OCI-LY7 (cell line): ENCODE measurements at regions not wholly inside any gene's neighbourhood (a gene's known extent, or its start where the extent isn't known, plus 50 kb on each side); places are given as distances from the start of the nearest gene placed in this dataset.
"Not testable (repeated sequence)": the region's sequence is repeated elsewhere in the genome, so short reads cannot be mapped to it uniquely, and the experiment has no call there.

Experiments used
- BruUV-seq: library from RNA; stranded (reverse); fragments of 400-500 nt; replicated peaks from 2 replicates; lab custom pipeline; 2021; lab: Mats Ljungman, UMichigan
- CTCF ChIA-PET: fragments of 300-600 bp; sonication (Branson Sonifier 250); formaldehyde crosslinking; loops from one replicate; lab custom pipeline; 2022; ENCODE audit warnings: antibody characterized with exemption; ENCODE audit not compliant: unreplicated experiment; lab: Charles Lee
- POLR2A ChIA-PET: fragments of 300-600 bp; sonication (Branson Sonifier 250); formaldehyde crosslinking; loops from one replicate; lab custom pipeline; 2022; ENCODE audit warnings: antibody characterized with exemption; lab: Charles Lee
- DNase-seq: peaks from one replicate; pipeline ENCODE4 v3.0.0-alpha.2; 2015; ENCODE audit warnings: low spot score
- H2AFZ ChIP-seq: fragments of 200-600 bp; sonication (generic), shearing (Covaris generic); 2 replicates; pipeline ENCODE4 v1.6.1; 2014; ENCODE audit warnings: mild to moderate bottlenecking, antibody characterized with exemption, low read length, moderate library complexity
- H3K27ac ChIP-seq: fragments of 200-600 bp; sonication (generic); 2 replicates; pipeline ENCODE4 v1.5.1; 2014; ENCODE audit warnings: mixed run types, low read depth, mild to moderate bottlenecking, moderate library complexity, low read length, inconsistent platforms; ENCODE audit not compliant: poor library complexity, severe bottlenecking
- H3K36me3 ChIP-seq: fragments of 200-600 bp; sonication (generic); 2 replicates; pipeline ENCODE4 v1.6.1; 2014; ENCODE audit warnings: mild to moderate bottlenecking, antibody characterized with exemption, low read length, moderate library complexity, mixed read lengths; ENCODE audit not compliant: insufficient read depth
- H3K4me1 ChIP-seq: fragments of 200-600 bp; sonication (generic); 2 replicates; pipeline ENCODE4 v1.5.1; 2014; ENCODE audit warnings: mild to moderate bottlenecking, low read length; ENCODE audit not compliant: insufficient read depth, poor library complexity, severe bottlenecking
- H3K4me2 ChIP-seq: fragments of 200-600 bp; sonication (generic); 2 replicates; pipeline ENCODE4 v1.6.1; 2014; ENCODE audit warnings: mild to moderate bottlenecking, low read length
- H3K4me3 ChIP-seq: fragments of 200-600 bp; sonication (generic); 2 replicates; pipeline ENCODE4 v1.5.1; 2014; ENCODE audit warnings: mild to moderate bottlenecking, low read depth, low read length; ENCODE audit not compliant: poor library complexity, severe bottlenecking
- H3K79me2 ChIP-seq: fragments of 200-600 bp; sonication (generic); 2 replicates; pipeline ENCODE4 v1.6.1; 2016; ENCODE audit warnings: low read depth, mild to moderate bottlenecking, low read length, moderate library complexity, mixed read lengths; ENCODE audit not compliant: insufficient read depth
- H3K9me2 ChIP-seq: fragments of 200-600 bp; sonication (generic); 2 replicates; pipeline ENCODE4 v1.6.1; 2016; ENCODE audit warnings: mild to moderate bottlenecking, low read length, mixed read lengths; ENCODE audit not compliant: insufficient read depth
- H3K9me3 ChIP-seq: fragments of 200-600 bp; sonication (generic); 2 replicates; pipeline ENCODE4 v1.6.1; 2014; ENCODE audit warnings: mild to moderate bottlenecking, mixed run types, low read length, mixed read lengths
- H4K20me1 ChIP-seq: fragments of 200-600 bp; sonication (generic); 2 replicates; pipeline ENCODE4 v1.6.1; 2014; ENCODE audit warnings: mild to moderate bottlenecking, antibody characterized with exemption, low read length, moderate library complexity, mixed read lengths; ENCODE audit not compliant: insufficient read depth
- EZH2phosphoT487 ChIP-seq: fragments of 200-600 bp; sonication (generic); IDR thresholded peaks from 2 replicates; pipeline ENCODE4 v1.6.1; 2018; ENCODE audit warnings: low read depth, borderline replicate concordance, mild to moderate bottlenecking, mixed run types, antibody characterized with exemption, low read length, moderate library complexity, mixed read lengths
- intact Hi-C: fragments of 100-400 bp; cut with micrococcal nuclease; formaldehyde crosslinking; loops from one replicate; pipeline ENCODE4 v1.10.0; 2022; ENCODE audit not compliant: unreplicated experiment
- TF ChIP-seq, protein P1 (sequence below): fragments of 200-600 bp; sonication (generic); conservative IDR thresholded peaks from 2 replicates; pipeline ENCODE4 v1.5.1; 2014; ENCODE audit warnings: mild to moderate bottlenecking, antibody characterized with exemption, low read length, moderate library complexity, mixed read lengths

DNA sequence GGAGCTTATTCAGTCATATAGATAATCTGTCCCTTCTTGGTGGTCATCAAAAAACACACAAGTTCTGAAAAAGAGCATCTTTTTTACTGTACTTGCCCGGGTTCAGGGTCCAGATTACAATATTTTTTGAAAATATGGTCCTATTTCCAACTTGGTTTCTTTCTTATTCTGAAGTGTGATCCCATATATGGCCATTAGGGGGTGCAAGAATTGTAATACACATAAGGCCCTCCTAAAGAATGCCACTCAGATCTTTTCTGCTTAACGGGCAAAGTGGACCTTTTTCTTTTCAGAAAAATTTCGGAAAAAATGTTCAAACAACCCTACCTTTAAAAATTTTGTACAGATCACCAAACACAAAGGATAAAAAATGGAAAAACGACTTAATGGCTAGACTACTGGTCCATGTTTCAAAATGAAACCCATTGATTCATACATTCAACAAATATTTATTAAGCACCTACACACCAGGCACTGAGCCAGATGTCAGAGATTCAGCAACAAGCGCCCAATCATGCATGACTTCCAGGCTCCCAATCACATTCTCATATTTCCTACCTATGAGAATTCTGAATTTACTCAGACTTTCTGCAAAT lies 102.0 kb upstream of the MYRIP start:
- DNase-seq: peak; percentile 38
- Histone ChIP-seq H3K4me2 (no peak overlapping the region), H3K27ac (no peak overlapping the region), H4K20me1 (no peaks in the 10 kb centered on the region), H3K4me1 (no peaks in the 10 kb centered on the region), H2AFZ (no peak overlapping the region), H3K9me3 (no peaks in the 10 kb centered on the region), H3K79me2 (no peaks in the 10 kb centered on the region), H3K36me3 (no peaks in the 10 kb centered on the region), H3K9me2 (no peaks in the 10 kb centered on the region), H3K4me3 (no peak overlapping the region)
- ChIA-PET POLR2A (no interaction called here), CTCF (no interaction called here)
- TF ChIP-seq, protein P1, sequence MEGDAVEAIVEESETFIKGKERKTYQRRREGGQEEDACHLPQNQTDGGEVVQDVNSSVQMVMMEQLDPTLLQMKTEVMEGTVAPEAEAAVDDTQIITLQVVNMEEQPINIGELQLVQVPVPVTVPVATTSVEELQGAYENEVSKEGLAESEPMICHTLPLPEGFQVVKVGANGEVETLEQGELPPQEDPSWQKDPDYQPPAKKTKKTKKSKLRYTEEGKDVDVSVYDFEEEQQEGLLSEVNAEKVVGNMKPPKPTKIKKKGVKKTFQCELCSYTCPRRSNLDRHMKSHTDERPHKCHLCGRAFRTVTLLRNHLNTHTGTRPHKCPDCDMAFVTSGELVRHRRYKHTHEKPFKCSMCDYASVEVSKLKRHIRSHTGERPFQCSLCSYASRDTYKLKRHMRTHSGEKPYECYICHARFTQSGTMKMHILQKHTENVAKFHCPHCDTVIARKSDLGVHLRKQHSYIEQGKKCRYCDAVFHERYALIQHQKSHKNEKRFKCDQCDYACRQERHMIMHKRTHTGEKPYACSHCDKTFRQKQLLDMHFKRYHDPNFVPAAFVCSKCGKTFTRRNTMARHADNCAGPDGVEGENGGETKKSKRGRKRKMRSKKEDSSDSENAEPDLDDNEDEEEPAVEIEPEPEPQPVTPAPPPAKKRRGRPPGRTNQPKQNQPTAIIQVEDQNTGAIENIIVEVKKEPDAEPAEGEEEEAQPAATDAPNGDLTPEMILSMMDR: peak; percentile 89
- no peak for TF ChIP-seq EZH2phosphoT487
- no TSS peak for BruUV-seq
- intact Hi-C loops: no loop called here

DNA sequence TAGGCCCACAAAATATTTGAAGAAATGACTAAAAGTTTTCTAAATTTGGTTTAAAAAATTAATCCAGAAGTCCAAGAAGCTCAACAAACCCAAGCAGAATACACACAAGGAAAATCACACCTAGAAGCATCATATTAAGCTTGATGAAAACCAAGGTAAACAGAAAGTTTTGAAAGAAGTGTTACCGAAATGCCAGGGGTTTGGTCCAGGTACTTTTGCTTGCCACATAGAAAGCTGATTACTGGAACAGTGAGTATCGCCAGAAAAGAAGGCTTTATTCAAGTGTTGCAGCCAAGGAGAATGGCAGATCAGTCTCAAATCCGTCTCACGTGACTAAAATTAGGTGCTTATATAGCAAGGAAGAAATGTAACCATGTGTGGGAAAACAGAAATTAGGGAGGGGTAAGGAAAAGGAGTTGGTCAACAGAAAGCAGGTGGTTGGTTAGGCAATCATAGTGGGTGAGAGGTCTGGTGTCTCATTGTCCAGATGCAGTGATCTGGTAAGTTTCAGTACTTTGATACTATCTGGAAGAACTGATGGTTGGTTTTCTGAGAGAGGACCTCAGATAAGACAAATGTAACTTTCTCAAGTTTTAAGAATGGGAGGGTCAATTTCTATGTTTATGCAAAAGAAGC lies 96.9 kb upstream of the MYRIP start:
- Histone ChIP-seq H3K4me2 (no peak overlapping the region), H3K9me2 (no peaks in the 10 kb centered on the region), H3K27ac (no peak overlapping the region), H3K36me3 (no peaks in the 10 kb centered on the region), H2AFZ (no peak overlapping the region), H3K4me1 (no peaks in the 10 kb centered on the region), H3K9me3 (no peaks in the 10 kb centered on the region), H3K79me2 (no peaks in the 10 kb centered on the region), H3K4me3 (no peak overlapping the region), H4K20me1 (no peaks in the 10 kb centered on the region)
- POLR2A ChIA-PET: no interaction called here
- no TSS peak for BruUV-seq
- CTCF ChIA-PET: no interaction called here
- intact Hi-C loops: no loop called here
- TF ChIP-seq, protein P1: no peak
- no peak for TF ChIP-seq EZH2phosphoT487
- DNase-seq: no peak

DNA sequence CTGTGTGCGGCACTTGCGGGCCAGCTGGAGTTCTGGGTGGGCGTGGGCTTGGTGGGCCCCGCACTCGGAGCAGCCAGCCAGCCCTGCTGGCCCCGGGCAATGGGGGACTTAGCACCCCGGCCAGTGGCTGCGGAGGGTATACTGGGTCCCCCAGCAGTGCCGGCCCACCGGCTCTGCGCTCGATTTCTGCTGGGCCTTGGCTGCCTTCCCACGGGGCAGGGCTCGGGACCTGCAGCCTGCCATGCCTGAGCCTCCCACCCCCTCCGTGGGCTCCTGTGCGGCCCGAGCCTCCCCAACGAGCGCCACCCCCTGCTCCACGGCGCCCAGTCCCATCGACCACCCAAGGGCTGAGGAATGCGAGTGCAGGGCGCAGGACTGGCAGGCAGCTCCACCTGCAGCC lies 96.1 kb upstream of the MYRIP start:
- H3K79me2 ChIP-seq, DNase-seq, H3K9me2 ChIP-seq, CTCF ChIA-PET, H3K4me2 ChIP-seq, H3K9me3 ChIP-seq, H3K4me1 ChIP-seq, POLR2A ChIA-PET, intact Hi-C loops, H2AFZ ChIP-seq, H3K36me3 ChIP-seq, H3K27ac ChIP-seq, H3K4me3 ChIP-seq, BruUV-seq, H4K20me1 ChIP-seq: not testable (repeated sequence)
